H9 (cell line): ENCODE measurements at regions not wholly inside any gene's neighbourhood (a gene's known extent, or its start where the extent isn't known, plus 50 kb on each side); places are given as distances from the start of the nearest gene placed in this dataset.

Experiments used
- DNase-seq: peaks from one replicate; pipeline ENCODE4 v3.0.0-alpha.2; 2017
- H2AFZ ChIP-seq: one replicate; pipeline ENCODE4 v1.6.1; 2013; ENCODE audit warnings: mild to moderate bottlenecking, low read length, control low read depth, moderate library complexity
- H2AK5ac ChIP-seq: 2 replicates; pipeline ENCODE4 v1.6.1; 2013; ENCODE audit warnings: low read length, control low read depth, mixed read lengths; ENCODE audit not compliant: insufficient read length
- H2BK120ac ChIP-seq: one replicate; pipeline ENCODE4 v1.6.1; 2013; ENCODE audit warnings: low read depth, mild to moderate bottlenecking, low read length, control low read depth, inconsistent platforms; ENCODE audit not compliant: poor library complexity, severe bottlenecking
- H2BK12ac ChIP-seq: 2 replicates; pipeline ENCODE4 v1.6.1; 2013; ENCODE audit warnings: low read length, control low read depth, mixed read lengths, low read depth; ENCODE audit not compliant: insufficient read length
- H2BK15ac ChIP-seq: 2 replicates; pipeline ENCODE4 v1.6.1; 2013; ENCODE audit warnings: low read depth, low read length, control low read depth
- H2BK20ac ChIP-seq: one replicate; pipeline ENCODE4 v1.6.1; 2013; ENCODE audit warnings: low read depth, mild to moderate bottlenecking, low read length, control low read depth, inconsistent platforms; ENCODE audit not compliant: poor library complexity, severe bottlenecking
- H2BK5ac ChIP-seq: 2 replicates; pipeline ENCODE4 v1.6.1; 2013; ENCODE audit warnings: low read length, control low read depth, mixed read lengths; ENCODE audit not compliant: insufficient read length
- H3K14ac ChIP-seq: 2 replicates; pipeline ENCODE4 v1.6.1; 2013; ENCODE audit warnings: low read length, control low read depth; ENCODE audit not compliant: insufficient read depth
- H3K18ac ChIP-seq: 2 replicates; pipeline ENCODE4 v1.6.1; 2013; ENCODE audit warnings: low read depth, mild to moderate bottlenecking, mixed read lengths, low read length, control low read depth; ENCODE audit not compliant: insufficient read length
- H3K23ac ChIP-seq: 2 replicates; pipeline ENCODE4 v1.6.1; 2013; ENCODE audit warnings: low read length, control low read depth, mixed read lengths, low read depth; ENCODE audit not compliant: insufficient read length
- H3K23me2 ChIP-seq: 2 replicates; pipeline ENCODE4 v1.6.1; 2013; ENCODE audit warnings: low read depth, mild to moderate bottlenecking, mixed read lengths, low read length, control low read depth; ENCODE audit not compliant: insufficient read length, poor library complexity, severe bottlenecking
- H3K27ac ChIP-seq: 2 replicates; pipeline ENCODE4 v1.5.1; 2013; ENCODE audit warnings: low read length, control low read depth, mixed read lengths, low read depth; ENCODE audit not compliant: insufficient read length
- H3K27me3 ChIP-seq: 2 replicates; pipeline ENCODE4 v1.6.1; 2013; ENCODE audit warnings: low read length, control low read depth, inconsistent platforms; ENCODE audit not compliant: insufficient read depth
- H3K4ac ChIP-seq: 2 replicates; pipeline ENCODE4 v1.6.1; 2013; ENCODE audit warnings: low read depth, mild to moderate bottlenecking, control low read depth, inconsistent platforms, low read length, moderate library complexity
- H3K4me1 ChIP-seq: 2 replicates; pipeline ENCODE4 v1.6.1; 2013; ENCODE audit warnings: low read length, control low read depth, inconsistent platforms; ENCODE audit not compliant: insufficient read depth
- H3K4me2 ChIP-seq: 2 replicates; pipeline ENCODE4 v1.6.1; 2013; ENCODE audit warnings: low read length, control low read depth, mixed read lengths; ENCODE audit not compliant: insufficient read length, insufficient read depth
- H3K56ac ChIP-seq: 2 replicates; pipeline ENCODE4 v1.6.1; 2013; ENCODE audit warnings: low read depth, mild to moderate bottlenecking, mixed read lengths, low read length, control low read depth; ENCODE audit not compliant: insufficient read length
- H3K79me1 ChIP-seq: 2 replicates; pipeline ENCODE4 v1.6.1; 2013; ENCODE audit warnings: low read depth, mild to moderate bottlenecking, moderate library complexity, low read length, control low read depth, inconsistent platforms; ENCODE audit not compliant: insufficient read depth, poor library complexity, severe bottlenecking
- H3K79me2 ChIP-seq: 2 replicates; pipeline ENCODE4 v1.6.1; 2013; ENCODE audit warnings: low read length, control low read depth, inconsistent platforms; ENCODE audit not compliant: insufficient read depth
- H3K9ac ChIP-seq: 2 replicates; pipeline ENCODE4 v1.6.1; 2013; ENCODE audit warnings: low read length, control low read depth, mixed read lengths; ENCODE audit not compliant: insufficient read length; ENCODE audit errors: extremely low read depth
- H3K9me3 ChIP-seq: one replicate; pipeline ENCODE4 v1.6.1; 2013; ENCODE audit warnings: low read depth, low read length, inconsistent platforms; ENCODE audit not compliant: control insufficient read depth
- H3T11ph ChIP-seq: one replicate; pipeline ENCODE4 v1.6.1; 2013; ENCODE audit warnings: mild to moderate bottlenecking, low read length, control low read depth, inconsistent platforms
- H4K20me1 ChIP-seq: one replicate; pipeline ENCODE4 v1.6.1; 2013; ENCODE audit not compliant: control insufficient read depth, insufficient read length, insufficient read depth
- H4K5ac ChIP-seq: 2 replicates; pipeline ENCODE4 v1.6.1; 2013; ENCODE audit warnings: low read depth, mild to moderate bottlenecking, mixed read lengths, low read length, control low read depth; ENCODE audit not compliant: insufficient read length
- H4K8ac ChIP-seq: replicated peaks from 2 replicates; pipeline ENCODE4 v1.6.1; 2013; ENCODE audit warnings: low read length, control low read depth, mixed read lengths, low read depth; ENCODE audit not compliant: insufficient read length
- H4K91ac ChIP-seq: 2 replicates; pipeline ENCODE4 v1.6.1; 2013; ENCODE audit warnings: low read depth, mild to moderate bottlenecking, moderate library complexity, mixed read lengths, low read length, control low read depth; ENCODE audit not compliant: insufficient read length
- H3K27ac Mint-ChIP-seq, 3 experiments: 2 replicates in 2 of 3; 3 replicates in 1 of 3; pipeline ENCODE4 v1.8.0; 2020 to 2021; ENCODE audit warnings: mixed read lengths in 3 of 3, mild to moderate bottlenecking in 1 of 3, moderate library complexity in 1 of 3
- H3K27me3 Mint-ChIP-seq: 2 replicates; pipeline ENCODE4 v1.8.0; 2021; ENCODE audit warnings: low read depth, mild to moderate bottlenecking, moderate library complexity, mixed read lengths
- H3K36me3 Mint-ChIP-seq, 3 experiments: 2 replicates in 2 of 3; 3 replicates in 1 of 3; pipeline ENCODE4 v1.8.0; 2020 to 2021; ENCODE audit warnings: low read depth in 3 of 3, mixed read lengths in 3 of 3; ENCODE audit not compliant: insufficient read depth in 1 of 3
- H3K4me1 Mint-ChIP-seq, 2 experiments: 2 replicates each; pipeline ENCODE4 v1.8.0; 2020; ENCODE audit warnings: mixed read lengths in 2 of 2
- H3K4me3 Mint-ChIP-seq, 2 experiments: 2 replicates in 1 of 2; 3 replicates in 1 of 2; pipeline ENCODE4 v1.8.0; 2020 to 2021; ENCODE audit warnings: mild to moderate bottlenecking in 2 of 2, mixed read lengths in 2 of 2, moderate library complexity in 1 of 2
- H3K9me3 Mint-ChIP-seq, 2 experiments: 2 replicates in 1 of 2; 3 replicates in 1 of 2; pipeline ENCODE4 v1.8.0; 2020; ENCODE audit warnings: mild to moderate bottlenecking in 2 of 2, mixed read lengths in 2 of 2, moderate library complexity in 1 of 2
- CTCF ChIP-seq: fragments of 200-600 bp; sonication (generic); conservative IDR thresholded peaks from 3 replicates; pipeline ENCODE4 v1.8.0; 2021; ENCODE audit warnings: antibody characterized with exemption, mild to moderate bottlenecking
- WGBS: extraction: QIAGEN DNeasy Blood & Tissue Kit; methylation state at CpG from one replicate; pipeline ENCODE4 v1.1.7; 2013; ENCODE audit warnings: missing lambda C conversion rate, low lambda C conversion rate, mixed read lengths; ENCODE audit not compliant: insufficient read length; ENCODE audit errors: extremely low coverage; 5-methylcytosine and 5-hydroxymethylcytosine counted together

- H2AFZ ChIP-seq = no peak overlapping the region
These were observed 60.6 kb downstream of the GPX5 start for GRCh38 chr6:28586324-28586723.

More at GRCh38 chr6:28586324-28586723, 60.6 kb downstream of the GPX5 start:
- TF ChIP-seq CTCF = no peak
- Histone ChIP-seq H3K4me1 (0 out of 2 replicates have a peak, but pooled peaks cover 3% of the 10 kb centered on the region), H4K8ac (no peak overlapping the region), H3K56ac (no peak overlapping the region), H2BK20ac (no peak overlapping the region), H4K20me1 (no peaks in the 10 kb centered on the region), H4K5ac (no peak overlapping the region), H2BK120ac (no peak overlapping the region), H4K91ac (no peak overlapping the region), H3K27ac (peak overlapping the region; percentile 58), H3K9me3 (no peaks in the 10 kb centered on the region), H3K14ac (no peak overlapping the region), H3K79me2 (no peaks in the 10 kb centered on the region), H3K9ac (peak overlapping the region; percentile 88), H2BK5ac (no peak overlapping the region), H3K27me3 (no peaks in the 10 kb centered on the region), H2BK15ac (no peak overlapping the region), H2BK12ac (no peak overlapping the region), H3K23me2 (peaks cover 18% of the 10 kb centered on the region), H3K79me1 (no peaks in the 10 kb centered on the region), H3K4ac (no peak overlapping the region), H2AK5ac (no peak overlapping the region), H3K23ac (no peak overlapping the region), H3K18ac (no peak overlapping the region), H3K4me2 (peak overlapping the region; percentile 95), H3T11ph (no peak overlapping the region)
- no CpG with 5 or more reads among the region's 7 CpGs for WGBS
- Mint-ChIP-seq H3K4me3 (peak overlapping the region; percentile 91 to 98), H3K9me3 (peaks cover 0 to 3% of the 10 kb centered on the region in 2 experiments; a peak in 1 of 5 replicates), H3K36me3 (no peaks in the 10 kb centered on the region), H3K4me1 (peaks cover 28 to 35% of the 10 kb centered on the region in 2 experiments), H3K27me3 (peaks cover 14% of the 10 kb centered on the region), H3K27ac (peak overlapping the region; percentile 90 to 95 (median 92); a peak in 3 of 7 replicates)
- no peak for DNase-seq
